Keratinocyte (primary cell): ENCODE measurements at regions not wholly inside any gene's neighbourhood (a gene's known extent, or its start where the extent isn't known, plus 50 kb on each side); places are given as distances from the start of the nearest gene placed in this dataset.

ENCODE experiments used
- DNase-seq: peaks from one replicate; pipeline ENCODE4 v3.0.0-alpha.2; 2011; ENCODE audit warnings: low read depth, missing footprints, low spot score
- FAIRE-seq: peaks from 2 replicates; lab custom pipeline; 2011; peaks lifted over from hg19 to GRCh38; lab: Jason Lieb, UNC
- H2AFZ ChIP-seq: 2 replicates; pipeline ENCODE4 v1.6.0; 2012; ENCODE audit warnings: low read length, control low read depth, inconsistent platforms; ENCODE audit not compliant: control insufficient read depth
- H3K27ac ChIP-seq: 2 replicates; pipeline ENCODE4 v1.5.1; 2011; ENCODE audit warnings: low read length; ENCODE audit not compliant: control insufficient read depth, insufficient read depth
- H3K27me3 ChIP-seq: 3 replicates; pipeline ENCODE4 v1.6.0; 2011; ENCODE audit warnings: low read length; ENCODE audit not compliant: control insufficient read depth, insufficient read depth; ENCODE audit errors: extremely low read depth
- H3K36me3 ChIP-seq, 2 experiments: 2 replicates in 1 of 2; 3 replicates in 1 of 2; pipeline ENCODE4 v1.5.1; 2011; ENCODE audit warnings: low read length in 2 of 2, mild to moderate bottlenecking in 1 of 2; ENCODE audit not compliant: control insufficient read depth in 2 of 2, insufficient read depth in 2 of 2; ENCODE audit errors: extremely low read depth in 1 of 2
- H3K4me1 ChIP-seq: 3 replicates; pipeline ENCODE4 v1.5.1; 2011; ENCODE audit warnings: low read length; ENCODE audit not compliant: control insufficient read depth, insufficient read depth; ENCODE audit errors: extremely low read depth
- H3K4me2 ChIP-seq: 3 replicates; pipeline ENCODE4 v1.6.0; 2011; ENCODE audit warnings: low read depth, low read length; ENCODE audit not compliant: control insufficient read depth, insufficient read depth; ENCODE audit errors: extremely low read depth
- H3K4me3 ChIP-seq, 3 experiments: fragments of 200-600 bp in 1 of 3; sonication (generic) in 1 of 3; 2 replicates in 2 of 3; 3 replicates in 1 of 3; pipeline ENCODE4 v1.5.1; 2011 to 2016; ENCODE audit warnings: low read length in 3 of 3, mild to moderate bottlenecking in 3 of 3, control low read depth in 2 of 3, inconsistent platforms in 1 of 3, low read depth in 1 of 3, mixed read lengths in 1 of 3, mixed run types in 1 of 3, moderate library complexity in 1 of 3; ENCODE audit not compliant: control insufficient read depth in 2 of 3, insufficient read depth in 2 of 3; ENCODE audit errors: extremely low read depth in 1 of 3
- H3K79me2 ChIP-seq: 2 replicates; pipeline ENCODE4 v1.6.0; 2012; ENCODE audit warnings: low read length; ENCODE audit not compliant: control insufficient read depth, insufficient read depth
- H3K9ac ChIP-seq: 3 replicates; pipeline ENCODE4 v1.6.0; 2011; ENCODE audit warnings: low read length; ENCODE audit not compliant: control insufficient read depth, insufficient read depth; ENCODE audit errors: extremely low read depth
- H3K9me1 ChIP-seq: 3 replicates; pipeline ENCODE4 v1.6.0; 2011; ENCODE audit warnings: low read length; ENCODE audit not compliant: control insufficient read depth, insufficient read depth; ENCODE audit errors: extremely low read depth
- H3K9me3 ChIP-seq: 2 replicates; pipeline ENCODE4 v1.5.1; 2012; ENCODE audit warnings: low read depth, low read length; ENCODE audit not compliant: control insufficient read depth
- H4K20me1 ChIP-seq: 3 replicates; pipeline ENCODE4 v1.6.0; 2011; ENCODE audit warnings: low read length; ENCODE audit not compliant: control insufficient read depth, insufficient read depth; ENCODE audit errors: extremely low read depth
- CTCF ChIP-seq, 3 experiments: IDR thresholded peaks in 1 of 3; conservative IDR thresholded peaks in 1 of 3; optimal IDR thresholded peaks in 1 of 3; 2 replicates in 2 of 3; 3 replicates in 1 of 3; pipeline versions ENCODE3 to v1.5.1; 2011; ENCODE audit warnings: low read length in 3 of 3, mild to moderate bottlenecking in 3 of 3, moderate library complexity in 2 of 3, control low read depth in 1 of 3, inconsistent platforms in 1 of 3; ENCODE audit not compliant: insufficient read depth in 2 of 3; ENCODE audit errors: extremely low read depth in 1 of 3
- EZH2 ChIP-seq: IDR thresholded peaks from one replicate; pipeline ENCODE4 v1.6.1; 2012; ENCODE audit warnings: inconsistent platforms, mild to moderate bottlenecking, low read length, moderate library complexity
- dilution Hi-C: fragments of 300-500 bp; cut with MboI; formaldehyde crosslinking; loops from one replicate; pipeline ENCODE4 v1.7.0; 2020; ENCODE audit warnings: low sequenced_read_pairs; ENCODE audit not compliant: extremely low pct_ligation_motif_present

GRCh38 chr10:25817200-25817599, 116.8 kb upstream of the MYO3A start:
- no peak for FAIRE-seq
- Histone ChIP-seq H3K79me2 (no peaks in the 10 kb centered on the region), H3K9me3 (no peaks in the 10 kb centered on the region), H3K4me3 (no peak overlapping the region), H3K4me2 (no peak overlapping the region), H3K27me3 (no peaks in the 10 kb centered on the region), H3K4me1 (no peaks in the 10 kb centered on the region), H3K9ac (no peak overlapping the region), H3K36me3 (no peaks in the 10 kb centered on the region), H2AFZ (no peak overlapping the region), H4K20me1 (no peaks in the 10 kb centered on the region), H3K9me1 (no peaks in the 10 kb centered on the region), H3K27ac (no peak overlapping the region)
- TF ChIP-seq CTCF (optimal IDR thresholded peaks at IDR 0.05 in 1 of 3, IDR thresholded peaks at IDR 0.05 in 1 of 3, conservative IDR thresholded peaks at IDR 0.05 in 1 of 3; ENCODE audit: extremely low read depth in 1 of 3, insufficient read depth in 2 of 3, low read length in 3 of 3) (no peak), EZH2 (no peak)
- dilution Hi-C loops = no loop called here
- DNase-seq = no peak

- DNase-seq = no peak
- no peaks in the 10 kb centered on the region for H3K36me3 ChIP-seq
- H3K4me2 ChIP-seq = no peak overlapping the region
- no peak for FAIRE-seq
- no peak overlapping the region for H3K27ac ChIP-seq
- no peaks in the 10 kb centered on the region for H3K9me3 ChIP-seq
- no peaks in the 10 kb centered on the region for H3K27me3 ChIP-seq
- H2AFZ ChIP-seq = no peak overlapping the region
- H3K4me1 ChIP-seq = no peaks in the 10 kb centered on the region
- H3K9ac ChIP-seq = no peak overlapping the region
- H3K4me3 ChIP-seq = no peak overlapping the region
- H3K79me2 ChIP-seq = no peaks in the 10 kb centered on the region
- H3K9me1 ChIP-seq = no peaks in the 10 kb centered on the region
- dilution Hi-C loops = no loop called here
- TF ChIP-seq CTCF (optimal IDR thresholded peaks at IDR 0.05 in 1 of 3, IDR thresholded peaks at IDR 0.05 in 1 of 3, conservative IDR thresholded peaks at IDR 0.05 in 1 of 3; ENCODE audit: extremely low read depth in 1 of 3, insufficient read depth in 2 of 3, low read length in 3 of 3) (no peak), EZH2 (no peak)
- no peaks in the 10 kb centered on the region for H4K20me1 ChIP-seq
Observed at GRCh38 chr10:25818751-25819150, 115.3 kb upstream of the MYO3A start.
